ENCODE measurements at regions not wholly inside any gene's neighbourhood (a gene's known extent, or its start where the extent isn't known, plus 50 kb on each side); places are given as distances from the start of the nearest gene placed in this dataset.
A peak's percentile ranks its signal among the peaks of the same experiment; 100 is the strongest.

GRCh38 chr17:13268791-13269595 is 251.2 kb upstream of the ELAC2 start:
- no peak for DNase-seq (ENCODE audit: low read depth)
- TF ChIP-seq, protein P1, sequence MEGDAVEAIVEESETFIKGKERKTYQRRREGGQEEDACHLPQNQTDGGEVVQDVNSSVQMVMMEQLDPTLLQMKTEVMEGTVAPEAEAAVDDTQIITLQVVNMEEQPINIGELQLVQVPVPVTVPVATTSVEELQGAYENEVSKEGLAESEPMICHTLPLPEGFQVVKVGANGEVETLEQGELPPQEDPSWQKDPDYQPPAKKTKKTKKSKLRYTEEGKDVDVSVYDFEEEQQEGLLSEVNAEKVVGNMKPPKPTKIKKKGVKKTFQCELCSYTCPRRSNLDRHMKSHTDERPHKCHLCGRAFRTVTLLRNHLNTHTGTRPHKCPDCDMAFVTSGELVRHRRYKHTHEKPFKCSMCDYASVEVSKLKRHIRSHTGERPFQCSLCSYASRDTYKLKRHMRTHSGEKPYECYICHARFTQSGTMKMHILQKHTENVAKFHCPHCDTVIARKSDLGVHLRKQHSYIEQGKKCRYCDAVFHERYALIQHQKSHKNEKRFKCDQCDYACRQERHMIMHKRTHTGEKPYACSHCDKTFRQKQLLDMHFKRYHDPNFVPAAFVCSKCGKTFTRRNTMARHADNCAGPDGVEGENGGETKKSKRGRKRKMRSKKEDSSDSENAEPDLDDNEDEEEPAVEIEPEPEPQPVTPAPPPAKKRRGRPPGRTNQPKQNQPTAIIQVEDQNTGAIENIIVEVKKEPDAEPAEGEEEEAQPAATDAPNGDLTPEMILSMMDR (conservative IDR thresholded peaks at IDR 0.05; ENCODE audit: low read length), result no peak
- H3K4me3 ChIP-seq (ENCODE audit: low read length), result no peak overlapping the region

DNA sequence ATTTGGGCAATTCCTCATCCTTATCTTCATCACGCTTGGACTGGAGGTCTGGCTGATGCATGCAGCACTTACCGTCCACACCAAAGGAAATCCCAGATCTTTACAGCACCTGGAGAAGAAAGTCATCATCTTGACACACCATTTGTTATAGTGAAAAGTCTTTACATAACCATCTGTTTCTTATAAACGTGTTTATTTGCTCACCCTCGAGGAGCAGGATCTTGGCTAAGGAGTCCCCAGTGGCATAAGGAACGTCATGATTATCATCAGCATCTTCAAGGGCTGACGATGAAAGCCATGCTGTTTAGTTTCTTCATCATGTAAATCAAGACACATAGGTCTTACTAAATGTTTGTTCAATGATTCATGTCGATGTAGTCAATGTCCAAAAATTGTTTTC is 248.8 kb upstream of the ELAC2 start:
- DNase-seq (ENCODE audit: low read depth), result peak; percentile 56
- H3K4me3 ChIP-seq (ENCODE audit: low read length), result no peak overlapping the region
- TF ChIP-seq, protein P1 (conservative IDR thresholded peaks at IDR 0.05; ENCODE audit: low read length), result no peak

- H3K4me3 ChIP-seq (ENCODE audit: low read length), result no peak overlapping the region
- TF ChIP-seq, protein P1 (conservative IDR thresholded peaks at IDR 0.05; ENCODE audit: low read length), result no peak
- DNase-seq (ENCODE audit: low read depth), result no peak
Measured at GRCh38 chr17:13265311-13265710, 247.5 kb upstream of the ELAC2 start.

DNA sequence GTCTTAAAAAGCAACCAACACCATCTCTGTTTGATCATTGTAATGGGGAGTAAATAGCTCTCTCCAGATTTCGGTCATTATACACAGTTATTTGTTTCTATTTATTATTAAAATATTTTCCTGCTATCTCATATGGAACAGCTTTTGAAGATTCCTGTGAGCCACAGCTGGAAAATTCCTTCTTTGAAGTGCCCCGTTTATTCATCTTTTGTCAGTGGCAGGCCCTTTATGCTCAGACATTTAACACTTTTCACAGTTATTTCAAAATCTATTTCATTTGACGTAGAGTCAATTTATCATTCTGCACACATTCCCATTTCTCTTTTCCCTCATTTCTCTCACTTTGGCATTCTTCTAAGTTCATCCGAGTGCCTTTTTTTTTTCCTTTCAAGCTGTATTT is 245.9 kb upstream of the ELAC2 start:
- DNase-seq (ENCODE audit: low read depth), result no peak
- no peak overlapping the region for H3K4me3 ChIP-seq (ENCODE audit: low read length)
- TF ChIP-seq, protein P1 (conservative IDR thresholded peaks at IDR 0.05; ENCODE audit: low read length), result no peak

GRCh38 chr17:13256545-13256944 is 238.7 kb upstream of the ELAC2 start:
- no peak overlapping the region for H3K4me3 ChIP-seq (ENCODE audit: low read length)
- no peak for DNase-seq (ENCODE audit: low read depth)
- TF ChIP-seq, protein P1 (conservative IDR thresholded peaks at IDR 0.05; ENCODE audit: low read length), result no peak

DNA sequence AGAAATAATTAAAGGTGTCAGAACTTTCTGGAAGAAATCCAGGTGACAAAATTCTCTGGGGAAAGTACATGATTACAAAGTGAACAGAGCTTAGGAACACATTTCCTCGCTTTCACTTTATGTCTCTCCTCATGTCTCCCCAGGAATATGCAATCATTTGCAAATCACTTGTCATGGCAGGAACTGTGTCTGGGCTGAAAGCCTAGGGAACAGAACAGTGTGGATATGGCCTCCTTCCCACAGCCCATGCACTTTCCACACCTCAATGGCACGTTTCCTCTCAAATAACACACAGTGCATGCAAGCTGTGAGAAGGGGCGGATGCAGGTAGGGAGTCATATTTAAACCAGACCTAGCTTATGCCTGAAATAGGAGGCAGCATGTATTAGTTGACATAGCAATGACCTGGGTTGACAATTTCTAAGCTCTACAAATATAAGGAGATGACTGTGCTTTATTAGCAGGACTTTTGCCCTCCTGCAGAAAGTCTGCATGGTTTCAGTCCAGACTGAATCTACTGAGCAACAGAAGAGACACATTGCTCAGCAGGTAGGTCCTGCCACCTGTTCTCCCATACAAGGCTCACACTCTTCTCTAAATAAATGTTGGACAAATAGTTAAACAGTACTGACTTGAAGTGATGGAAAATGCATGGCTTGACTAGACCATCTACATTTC is 236.0 kb upstream of the ELAC2 start:
- TF ChIP-seq, protein P1 (conservative IDR thresholded peaks at IDR 0.05; ENCODE audit: low read length), result no peak
- DNase-seq (ENCODE audit: low read depth), result no peak
- no peak overlapping the region for H3K4me3 ChIP-seq (ENCODE audit: low read length)

- peak; percentile 69 for DNase-seq (ENCODE audit: low read depth)
- no peak overlapping the region for H3K4me3 ChIP-seq (ENCODE audit: low read length)
- TF ChIP-seq, protein P1 (conservative IDR thresholded peaks at IDR 0.05; ENCODE audit: low read length), result no peak
Measured at GRCh38 chr17:13244513-13244912, 226.7 kb upstream of the ELAC2 start.
